Renal pelvis (tissue), 1 donor: ENCODE measurements at regions not wholly inside any gene's neighbourhood (a gene's known extent, or its start where the extent isn't known, plus 50 kb on each side); places are given as distances from the start of the nearest gene placed in this dataset.
A peak's percentile ranks its signal among the peaks of the same experiment; 100 is the strongest.
"Not testable (repeated sequence)": the region's sequence is repeated elsewhere in the genome, so short reads cannot be mapped to it uniquely, and the experiment has no call there.

ENCODE experiments used
- DNase-seq: peaks from one replicate; pipeline ENCODE4 v3.0.0-alpha.2; 2013

GRCh38 chrX:26597981-26598380 is 382.0 kb downstream of the MAGEB5 start:
- DNase-seq, result no peak

- no peak for DNase-seq
Measured at GRCh38 chrX:26590849-26591248, 374.9 kb downstream of the MAGEB5 start.

- DNase-seq, result no peak
Measured at GRCh38 chrX:26586570-26586969, 370.6 kb downstream of the MAGEB5 start.

GRCh38 chrX:26581091-26581490 is 365.1 kb downstream of the MAGEB5 start:
- DNase-seq, result peak; percentile 11

- no peak for DNase-seq
Measured at GRCh38 chrX:26580021-26580420, 364.1 kb downstream of the MAGEB5 start.

GRCh38 chrX:26574234-26574633 is 358.3 kb downstream of the MAGEB5 start:
- DNase-seq, result no peak

- DNase-seq, result no peak
Measured at GRCh38 chrX:26562156-26562555, 346.2 kb downstream of the MAGEB5 start.

- DNase-seq, result no peak
Measured at GRCh38 chrX:26559855-26560254, 343.9 kb downstream of the MAGEB5 start.

- no peak for DNase-seq
Measured at GRCh38 chrX:26558719-26559386, 342.9 kb downstream of the MAGEB5 start.

- no peak for DNase-seq
Measured at GRCh38 chrX:26557691-26558321, 341.8 kb downstream of the MAGEB5 start.

- not testable (repeated sequence) for DNase-seq
Measured at GRCh38 chrX:26525768-26526167, 309.8 kb downstream of the MAGEB5 start.

- DNase-seq, result no peak
Measured at GRCh38 chrX:26522501-26522900, 306.5 kb downstream of the MAGEB5 start.

- DNase-seq, result no peak
Measured at GRCh38 chrX:26511589-26512363, 295.8 kb downstream of the MAGEB5 start.

GRCh38 chrX:26470941-26471340 is 255.0 kb downstream of the MAGEB5 start:
- no peak for DNase-seq

GRCh38 chrX:26466387-26466786 is 250.4 kb downstream of the MAGEB5 start:
- no peak for DNase-seq

- no peak for DNase-seq
Measured at GRCh38 chrX:26445288-26445687, 229.3 kb downstream of the MAGEB5 start.

GRCh38 chrX:26444417-26444816 is 228.4 kb downstream of the MAGEB5 start:
- DNase-seq, result not testable (repeated sequence)

GRCh38 chrX:26442340-26442739 is 226.4 kb downstream of the MAGEB5 start:
- peak; percentile 14 for DNase-seq

- no peak for DNase-seq
Measured at GRCh38 chrX:26414534-26414933, 198.6 kb downstream of the MAGEB5 start.

- no peak for DNase-seq
Measured at GRCh38 chrX:26411045-26411444, 195.1 kb downstream of the MAGEB5 start.

- DNase-seq, result no peak
Measured at GRCh38 chrX:26409636-26410035, 193.7 kb downstream of the MAGEB5 start.

- peak; percentile 15 for DNase-seq
Measured at GRCh38 chrX:26387906-26388305, 171.9 kb downstream of the MAGEB5 start.
